HCT116 (cell line): ENCODE measurements at regions not wholly inside any gene's neighbourhood (a gene's known extent, or its start where the extent isn't known, plus 50 kb on each side); places are given as distances from the start of the nearest gene placed in this dataset.

Source experiments
- ATAC-seq: fragments of 200-7000 bp; cut with Tn5 transposase; 2 replicates; pipeline ENCODE4 v1.9.1; 2020; ENCODE audit warnings: mild to moderate bottlenecking, moderate library complexity
- BruUV-seq: library from RNA; stranded (reverse); fragments of 400-500 nt; replicated peaks from 2 replicates; lab custom pipeline; 2021; lab: Mats Ljungman, UMichigan
- CTCF ChIA-PET: fragments of 300-600 bp; sonication (Branson Sonifier 250); formaldehyde crosslinking; loops from one replicate; lab custom pipeline; 2021; ENCODE audit warnings: antibody characterized with exemption; lab: Charles Lee
- POLR2A ChIA-PET: fragments of 300-600, 350-600 bp; sonication (Branson Sonifier 250); formaldehyde crosslinking; loops from one replicate; lab custom pipeline; 2021; ENCODE audit warnings: antibody characterized with exemption; lab: Charles Lee
- RAD21 ChIA-PET, 2 experiments: fragments of 300-600 bp; sonication (Branson Sonifier 250); formaldehyde crosslinking; loops; one replicate each; lab custom pipeline; 2023; ENCODE audit warnings: low total read pairs in 2 of 2; ENCODE audit not compliant: uncharacterized antibody in 2 of 2, unreplicated experiment in 2 of 2, low non-redundant PET in 1 of 2; lab: Charles Lee
- DNase-seq: peaks from one replicate; pipeline ENCODE4 v3.0.0-alpha.2; 2010; ENCODE audit warnings: low read depth, low spot score
- H2AFZ ChIP-seq: fragments of 200-600 bp; shearing (Covaris generic), sonication (generic); 2 replicates; pipeline ENCODE4 v1.6.1; 2017; ENCODE audit warnings: low read depth, mixed run types, mixed read lengths, antibody characterized with exemption, low read length; ENCODE audit not compliant: poor library complexity, severe bottlenecking
- H3K27ac ChIP-seq: 2 replicates; pipeline ENCODE4 v1.5.1; 2012; ENCODE audit warnings: low read depth, low read length
- H3K27me3 ChIP-seq: fragments of 200-600 bp; sonication (generic); 2 replicates; pipeline ENCODE4 v1.6.1; 2016; ENCODE audit warnings: mixed run types, low read length, mixed read lengths; ENCODE audit not compliant: insufficient read depth
- H3K36me3 ChIP-seq, 2 experiments: fragments of 200-500 bp in 1 of 2; fragments of 200-600 bp in 1 of 2; sonication (Bioruptor generic) in 1 of 2; sonication (generic) in 1 of 2; 2 replicates each; pipeline versions ENCODE4 v1.5.1 to v1.6.1; 2014 to 2016; ENCODE audit warnings: low read length in 2 of 2, inconsistent platforms in 1 of 2, mixed read lengths in 1 of 2, mixed run types in 1 of 2; ENCODE audit not compliant: insufficient read depth in 2 of 2, control insufficient read depth in 1 of 2
- H3K4me1 ChIP-seq, 2 experiments: fragments of 200-600 bp in 1 of 2; sonication (generic) in 1 of 2; 2 replicates each; pipeline versions ENCODE4 v1.5.1 to v1.6.1; 2012 to 2017; ENCODE audit warnings: low read length in 2 of 2, inconsistent platforms in 1 of 2, mild to moderate bottlenecking in 1 of 2, mixed read lengths in 1 of 2, mixed run types in 1 of 2, moderate library complexity in 1 of 2; ENCODE audit not compliant: insufficient read depth in 2 of 2, control insufficient read depth in 1 of 2
- H3K4me2 ChIP-seq: fragments of 200-600 bp; sonication (generic); 2 replicates; pipeline ENCODE4 v1.6.1; 2017; ENCODE audit warnings: mixed run types, low read length, mixed read lengths
- H3K4me3 ChIP-seq, 2 experiments: fragments of 200-600 bp in 1 of 2; sonication (generic) in 1 of 2; replicated peaks in 1 of 2; 2 replicates each; pipeline ENCODE4 v1.5.1; 2011 to 2016; ENCODE audit warnings: low read length in 2 of 2, control low read depth in 1 of 2, low read depth in 1 of 2, mild to moderate bottlenecking in 1 of 2, mixed read lengths in 1 of 2, mixed run types in 1 of 2
- H3K79me2 ChIP-seq: fragments of 200-600 bp; sonication (generic); 2 replicates; pipeline ENCODE4 v1.6.1; 2017; ENCODE audit warnings: mild to moderate bottlenecking, mixed run types, low read length, moderate library complexity, mixed read lengths; ENCODE audit not compliant: insufficient read depth
- H3K9ac ChIP-seq: fragments of 200-600 bp; sonication (generic); 2 replicates; pipeline ENCODE4 v1.6.1; 2016; ENCODE audit warnings: low read length, mixed read lengths
- H3K9me2 ChIP-seq: fragments of 200-600 bp; sonication (generic), shearing (Covaris generic); 2 replicates; pipeline ENCODE4 v1.6.1; 2017; ENCODE audit warnings: mixed run types, mild to moderate bottlenecking, moderate library complexity; ENCODE audit not compliant: insufficient read depth
- H3K9me3 ChIP-seq, 2 experiments: fragments of 200-500 bp in 1 of 2; fragments of 200-600 bp in 1 of 2; sonication (Bioruptor generic) in 1 of 2; sonication (generic) in 1 of 2; 2 replicates each; pipeline ENCODE4 v1.6.1; 2014 to 2017; ENCODE audit warnings: low read length in 2 of 2, mixed read lengths in 2 of 2, inconsistent platforms in 1 of 2, low read depth in 1 of 2, mild to moderate bottlenecking in 1 of 2, mixed run types in 1 of 2, moderate library complexity in 1 of 2; ENCODE audit not compliant: control insufficient read depth in 1 of 2, insufficient read depth in 1 of 2
- H4K20me1 ChIP-seq: fragments of 200-600 bp; sonication (generic), shearing (Covaris generic); 2 replicates; pipeline ENCODE4 v1.6.1; 2017; ENCODE audit warnings: mixed run types, mild to moderate bottlenecking, moderate library complexity; ENCODE audit not compliant: insufficient read depth
- CTCF ChIP-seq, 3 experiments: fragments of 200-600 bp in 1 of 3; sonication (generic) in 1 of 3; IDR thresholded peaks in 2 of 3; conservative IDR thresholded peaks in 1 of 3; 2 replicates each; pipeline ENCODE4 v1.5.1; 2012 to 2017; ENCODE audit warnings: low read depth in 2 of 3, low read length in 2 of 3, antibody characterized with exemption in 1 of 3, borderline replicate concordance in 1 of 3, control low read depth in 1 of 3, mild to moderate bottlenecking in 1 of 3, mixed read lengths in 1 of 3, mixed run types in 1 of 3, moderate library complexity in 1 of 3; ENCODE audit not compliant: insufficient read depth in 1 of 3
- EGR1 ChIP-seq: IDR thresholded peaks from 2 replicates; pipeline ENCODE4 v1.6.1; 2012; ENCODE audit warnings: low read depth
- ELF1 ChIP-seq: IDR thresholded peaks from 2 replicates; pipeline ENCODE4 v1.6.1; 2012; ENCODE audit warnings: low read depth, borderline replicate concordance
- EZH2phosphoT487 ChIP-seq: fragments of 200-600 bp; IDR thresholded peaks from 2 replicates; pipeline ENCODE4 v1.6.1; 2018; ENCODE audit warnings: antibody characterized with exemption, borderline replicate concordance
- FOSL1 ChIP-seq: IDR thresholded peaks from 2 replicates; pipeline ENCODE4 v1.6.1; 2012; ENCODE audit warnings: low read depth
- JUND ChIP-seq: IDR thresholded peaks from 2 replicates; pipeline ENCODE4 v1.6.1; 2012
- POLR2A ChIP-seq: IDR thresholded peaks from 2 replicates; pipeline ENCODE4 v1.7.0; 2011; ENCODE audit warnings: borderline replicate concordance; ENCODE audit not compliant: insufficient read depth, insufficient read length; ENCODE audit errors: extremely low read depth
- POLR2AphosphoS5 ChIP-seq: IDR thresholded peaks from 2 replicates; pipeline ENCODE4 v1.6.1; 2011; ENCODE audit warnings: mild to moderate bottlenecking, low read depth, low read length, moderate library complexity
- RAD21 ChIP-seq: IDR thresholded peaks from 2 replicates; pipeline ENCODE4 v1.6.1; 2012; ENCODE audit warnings: low read depth, mild to moderate bottlenecking
- SIN3A ChIP-seq: IDR thresholded peaks from 2 replicates; pipeline ENCODE4 v1.6.1; 2012; ENCODE audit warnings: low read depth
- SP1 ChIP-seq: IDR thresholded peaks from 2 replicates; pipeline ENCODE4 v1.6.1; 2012; ENCODE audit warnings: low read depth
- SRF ChIP-seq: IDR thresholded peaks from 2 replicates; pipeline ENCODE4 v1.6.1; 2012; ENCODE audit warnings: low read depth
- TCF7L2 ChIP-seq: IDR thresholded peaks from 2 replicates; pipeline ENCODE4 v1.7.0; 2011; ENCODE audit warnings: borderline replicate concordance, inconsistent platforms; ENCODE audit not compliant: insufficient read depth, insufficient read length; ENCODE audit errors: extremely low read depth
- YY1 ChIP-seq: IDR thresholded peaks from 2 replicates; pipeline ENCODE4 v1.6.1; 2011; ENCODE audit warnings: low read length, low read depth, moderate library complexity, mild to moderate bottlenecking; ENCODE audit not compliant: insufficient replicate concordance; ENCODE audit errors: extremely low read depth
- ZBTB33 ChIP-seq: IDR thresholded peaks from 2 replicates; pipeline ENCODE4 v1.6.1; 2011; ENCODE audit warnings: mild to moderate bottlenecking, low read length, moderate library complexity; ENCODE audit not compliant: insufficient replicate concordance; ENCODE audit errors: extremely low read depth
- ZFX ChIP-seq: fragments of 450-650 bp; IDR thresholded peaks from 2 replicates; pipeline ENCODE4 v1.6.1; 2017
- ZNF274 ChIP-seq: fragments of 200-500 bp; sonication (Bioruptor generic); IDR thresholded peaks from 2 replicates; pipeline ENCODE4 v1.6.1; 2014; ENCODE audit warnings: mild to moderate bottlenecking, low read depth, low read length, inconsistent platforms
- intact Hi-C: fragments of 100-400 bp; cut with micrococcal nuclease; formaldehyde crosslinking; loops from 2 replicates; pipeline ENCODE4 v1.10.0; 2022

- TF ChIP-seq FOSL1 (no peak), EGR1 (no peak), SP1 (no peak), JUND (no peak), CTCF (IDR thresholded peaks at IDR 0.05 in 2 of 3, conservative IDR thresholded peaks at IDR 0.05 in 1 of 3; ENCODE audit: borderline replicate concordance in 1 of 3, insufficient read depth in 1 of 3, low read depth in 2 of 3, low read length in 2 of 3) (no peak), ZNF274 (no peak)
These were observed 53.0 kb upstream of the TMCO5A start (continued) for GRCh38 chr15:37881237-37882013.

- no peaks in the 10 kb centered on the region for H3K27me3 ChIP-seq
- no peaks in the 10 kb centered on the region for H3K36me3 ChIP-seq
- ChIA-PET CTCF (interaction anchor here (2.6 kb wide), 1 partner anchor 9 kb away, joined by 18 read pairs; no protein-coding TSS in a partner anchor), RAD21 (no interaction called here), POLR2A (no interaction called here)
- H3K27ac ChIP-seq: no peak overlapping the region
- H3K4me3 ChIP-seq: no peak overlapping the region
- no peaks in the 10 kb centered on the region for H4K20me1 ChIP-seq
- ATAC-seq: no peak
- DNase-seq: no peak
- H3K79me2 ChIP-seq: no peaks in the 10 kb centered on the region
- peaks cover 7 to 14% of the 10 kb centered on the region in 2 experiments for H3K4me1 ChIP-seq
- no peak overlapping the region for H3K9ac ChIP-seq
- H3K4me2 ChIP-seq: no peak overlapping the region
- H2AFZ ChIP-seq: no peak overlapping the region
- H3K9me2 ChIP-seq: no peaks in the 10 kb centered on the region
- H3K9me3 ChIP-seq: no peaks in the 10 kb centered on the region
- intact Hi-C loops: loop anchor here (5.0 kb wide), 2 partner anchors 745 to 1380 kb away; no protein-coding TSS in a partner anchor
- no TSS peak for BruUV-seq
- TF ChIP-seq FOSL1 (no peak), EZH2phosphoT487 (no peak), RAD21 (no peak), POLR2A (no peak), SIN3A (no peak), POLR2AphosphoS5 (no peak), ELF1 (no peak), ZBTB33 (no peak), SP1 (no peak), TCF7L2 (no peak), ZFX (no peak), YY1 (no peak), SRF (no peak), CTCF (IDR thresholded peaks at IDR 0.05 in 2 of 3, conservative IDR thresholded peaks at IDR 0.05 in 1 of 3; ENCODE audit: borderline replicate concordance in 1 of 3, insufficient read depth in 1 of 3, low read depth in 2 of 3, low read length in 2 of 3) (no peak)
- TF ChIP-seq, all 23 proteins: peak for 0
These were observed 51.8 kb upstream of the TMCO5A start for GRCh38 chr15:37882640-37883039.
